NCI-H774 (cell line): ENCODE measurements at regions not wholly inside any gene's neighbourhood (a gene's known extent, or its start where the extent isn't known, plus 50 kb on each side); places are given as distances from the start of the nearest gene placed in this dataset.

Experiments used
- DNase-seq: peaks from one replicate; lab custom pipeline; 2025; lab: John Stamatoyannopoulos, UW

- DNase-seq = no peak
These were observed 390.4 kb downstream of the KLF5 start for GRCh38 chr13:73449252-73449651.

GRCh38 chr13:73440296-73440895 lies 381.6 kb downstream of the KLF5 start:
- no peak for DNase-seq

DNA sequence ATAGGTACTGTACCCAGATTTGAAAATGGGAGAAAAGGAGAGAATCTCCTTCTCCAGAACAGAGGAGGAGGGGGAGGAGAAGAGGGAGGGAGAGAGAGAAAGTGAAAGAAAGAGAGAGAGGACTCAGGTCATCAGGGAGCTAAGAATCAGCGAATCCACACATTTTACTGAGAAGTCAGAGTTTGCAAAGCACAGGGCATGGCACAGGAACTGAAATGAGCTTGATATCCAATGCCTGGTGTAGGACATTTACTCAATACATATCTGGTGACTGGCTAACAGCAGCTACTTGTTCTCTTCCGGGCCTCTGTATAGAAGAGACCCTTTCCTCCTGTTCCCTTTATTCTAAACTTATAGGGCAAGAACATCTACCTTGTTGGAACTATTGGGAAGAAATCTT lies 375.1 kb downstream of the KLF5 start:
- DNase-seq = no peak

GRCh38 chr13:73433458-73433857 lies 374.7 kb downstream of the KLF5 start:
- DNase-seq = no peak

- DNase-seq = no peak
These were observed 370.9 kb downstream of the KLF5 start for GRCh38 chr13:73429701-73430100.

GRCh38 chr13:73428706-73429105 lies 369.9 kb downstream of the KLF5 start:
- no peak for DNase-seq

- no peak for DNase-seq
These were observed 369.3 kb downstream of the KLF5 start for GRCh38 chr13:73428137-73428536.

- no peak for DNase-seq
These were observed 364.2 kb downstream of the KLF5 start for GRCh38 chr13:73422973-73423372.

GRCh38 chr13:73421310-73421912 lies 362.6 kb downstream of the KLF5 start:
- DNase-seq = no peak

DNA sequence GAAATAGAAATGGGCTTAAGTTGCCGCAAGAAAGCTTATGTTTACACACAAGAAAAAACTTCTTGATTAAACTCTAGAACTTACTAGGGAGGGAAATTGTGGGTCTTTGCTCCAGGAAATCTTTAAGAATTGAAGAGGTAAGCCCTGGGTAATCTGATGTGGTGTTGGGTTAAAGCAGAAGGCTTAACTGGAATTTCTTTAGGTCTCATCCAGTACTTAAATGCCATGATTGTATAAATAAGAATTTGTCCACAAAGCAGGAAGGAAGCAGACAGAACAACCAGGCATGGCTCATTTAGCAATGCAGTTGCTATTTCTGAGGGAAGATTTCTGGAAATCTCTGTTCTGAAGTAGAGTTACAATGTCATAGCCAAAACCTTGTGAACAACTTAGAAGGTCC lies 360.4 kb downstream of the KLF5 start:
- no peak for DNase-seq

DNA sequence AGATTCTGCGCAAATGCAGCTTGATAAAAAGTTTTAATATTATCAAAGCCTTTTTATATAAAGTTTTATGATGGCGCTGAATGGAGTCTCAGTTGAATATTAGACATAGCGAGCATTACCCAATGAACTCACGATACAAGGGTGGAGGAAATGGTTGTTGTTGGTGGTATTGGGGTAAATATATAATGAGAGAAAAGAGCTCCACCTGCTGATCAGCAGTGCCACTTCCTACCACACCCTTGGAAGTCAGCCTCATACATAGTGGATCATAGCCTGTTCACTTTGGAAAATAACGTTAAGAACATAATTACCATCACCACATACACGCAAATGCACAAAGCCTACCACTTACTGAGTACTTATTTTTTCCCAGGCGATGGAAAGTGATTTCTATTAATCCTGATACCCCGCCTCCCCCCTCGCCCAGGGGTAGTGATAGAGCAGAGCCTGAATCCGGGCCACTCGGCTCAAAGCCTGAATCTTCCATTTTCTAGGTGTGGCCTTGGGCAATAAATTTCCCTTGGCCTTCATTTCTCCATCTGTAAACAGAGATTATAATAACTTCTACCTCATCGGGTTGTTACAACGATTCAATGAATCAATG lies 358.3 kb downstream of the KLF5 start:
- no peak for DNase-seq

GRCh38 chr13:73416093-73416492 lies 357.3 kb downstream of the KLF5 start:
- DNase-seq = no peak

DNA sequence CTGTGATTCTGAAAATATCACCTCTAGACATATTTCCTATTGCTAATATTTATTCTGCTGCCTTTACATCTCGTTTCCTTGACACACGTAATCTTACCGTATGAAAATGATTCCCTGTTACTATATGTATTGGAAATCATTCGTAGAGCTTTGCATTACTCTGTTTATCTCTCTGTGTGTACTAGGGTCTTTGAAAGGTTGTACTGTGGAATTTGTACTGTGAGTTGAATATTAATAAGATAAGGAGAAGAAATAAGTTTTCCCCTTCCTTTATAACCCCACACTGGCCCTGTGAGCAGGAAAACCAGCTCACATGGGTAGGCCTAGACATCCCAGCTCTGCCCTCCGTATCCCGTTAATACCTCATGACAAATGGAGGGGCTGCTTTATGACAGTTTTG lies 354.9 kb downstream of the KLF5 start:
- no peak for DNase-seq

GRCh38 chr13:73412933-73413332 lies 354.1 kb downstream of the KLF5 start:
- no peak for DNase-seq

DNA sequence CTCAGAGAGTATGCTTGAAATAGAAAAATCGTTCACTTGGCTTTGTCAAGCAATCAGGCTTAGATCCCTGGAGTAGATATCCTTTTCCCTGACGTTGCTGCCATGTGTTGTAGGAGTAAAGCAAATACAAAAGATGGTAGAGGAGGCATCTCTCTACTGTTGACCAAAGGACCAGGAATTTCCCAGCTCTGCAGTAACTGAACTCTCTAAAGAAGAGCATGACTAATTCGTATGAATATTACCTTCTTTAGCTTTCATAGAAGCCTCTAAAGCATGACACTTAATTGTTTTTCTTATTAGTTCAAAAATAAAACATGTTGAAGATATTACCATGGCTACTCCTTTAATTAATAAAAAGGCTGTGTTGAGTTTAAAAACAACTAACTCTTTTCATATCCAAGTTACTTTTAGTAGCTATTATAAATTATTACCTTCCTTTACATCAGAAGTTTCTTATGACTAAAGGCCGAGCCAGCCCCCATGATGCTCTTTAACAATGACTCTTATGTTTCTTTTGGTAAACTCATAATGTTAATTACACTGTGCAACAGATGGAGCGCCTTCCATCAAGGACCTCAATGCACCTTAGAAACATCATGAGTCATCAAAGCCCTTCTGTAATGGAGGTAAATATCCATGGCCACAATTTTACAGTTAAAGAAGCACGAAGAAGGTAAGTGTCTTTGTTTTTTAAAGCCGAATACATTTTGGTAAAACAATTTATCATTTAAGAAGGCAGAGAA lies 352.4 kb downstream of the KLF5 start:
- DNase-seq = no peak

GRCh38 chr13:73406454-73406853 lies 347.6 kb downstream of the KLF5 start:
- DNase-seq = no peak

GRCh38 chr13:73404581-73404980 lies 345.8 kb downstream of the KLF5 start:
- no peak for DNase-seq

GRCh38 chr13:73403355-73404120 lies 344.7 kb downstream of the KLF5 start:
- DNase-seq = no peak

DNA sequence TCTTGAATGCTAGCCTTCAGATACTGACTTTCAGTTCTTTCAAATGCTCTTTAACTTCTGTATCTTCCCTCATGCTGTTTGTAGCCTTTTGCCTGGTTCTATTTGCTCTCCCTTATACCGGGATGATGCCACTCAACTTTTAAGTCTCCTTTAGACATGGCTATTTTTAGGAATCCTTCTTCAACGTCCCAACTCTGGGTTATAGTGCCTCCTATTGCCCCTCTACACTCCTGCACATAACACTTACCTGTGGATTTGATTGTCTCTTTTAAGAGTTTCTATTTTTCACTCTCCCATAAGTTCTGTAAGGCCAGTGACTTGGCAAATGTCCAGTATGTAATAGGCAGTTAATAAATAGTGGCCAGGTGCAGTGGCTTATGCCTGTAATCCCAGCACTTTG lies 343.0 kb downstream of the KLF5 start:
- no peak for DNase-seq

DNA sequence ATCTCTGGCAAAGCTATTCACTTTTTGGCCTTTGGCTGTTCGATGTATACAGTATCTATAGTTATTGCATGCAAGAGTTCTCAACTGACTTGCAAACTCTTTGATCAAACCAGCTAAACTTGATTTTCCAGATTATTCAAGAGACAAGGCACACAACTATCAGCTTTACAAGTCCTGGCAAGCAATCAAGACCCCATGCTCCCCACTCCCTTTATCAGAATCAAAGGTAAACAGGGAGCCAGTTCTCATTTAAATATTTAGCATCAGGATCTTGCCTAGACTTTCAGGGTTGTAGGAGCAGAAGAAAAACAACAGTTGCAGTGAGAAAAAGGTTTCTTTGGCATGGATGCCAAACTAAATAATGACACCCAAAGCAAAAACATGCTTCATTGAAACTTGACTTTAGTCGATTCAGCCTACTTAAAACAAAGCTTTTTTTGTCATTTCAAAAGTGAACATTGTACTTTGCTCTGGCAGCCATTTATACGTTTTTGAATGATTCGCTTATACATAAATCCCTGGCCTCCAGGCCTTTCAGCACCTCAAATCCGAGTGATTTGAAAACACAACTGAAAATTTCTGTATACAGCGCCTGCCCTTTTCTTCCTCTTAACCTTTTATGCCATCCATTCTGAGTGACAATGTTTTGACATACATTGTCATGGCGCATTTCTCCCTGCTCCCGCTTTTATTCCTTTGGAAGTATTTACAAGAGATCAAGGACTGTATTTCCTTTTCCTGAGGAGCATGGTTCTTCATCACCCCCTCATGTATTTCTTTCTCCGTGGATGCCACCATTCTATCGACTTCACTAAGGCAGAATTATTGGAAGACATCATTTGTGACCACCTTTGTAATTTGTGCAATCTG lies 340.8 kb downstream of the KLF5 start:
- no peak for DNase-seq
